Fibroblast of skin of scalp (primary cell): ENCODE measurements at regions not wholly inside any gene's neighbourhood (a gene's known extent, or its start where the extent isn't known, plus 50 kb on each side); places are given as distances from the start of the nearest gene placed in this dataset.

Source experiments
- DNase-seq: peaks from one replicate; pipeline ENCODE4 v3.0.0-alpha.2; 2013

GRCh38 chr16:52101246-52101645 is 445.7 kb downstream of the TOX3 start:
- no peak for DNase-seq

- no peak for DNase-seq
Measured at GRCh38 chr16:52099382-52099781, 447.6 kb downstream of the TOX3 start.

- DNase-seq: no peak
Measured at GRCh38 chr16:52095471-52095870, 451.5 kb downstream of the TOX3 start.

- DNase-seq: no peak
Measured at GRCh38 chr16:52092126-52092525, 454.8 kb downstream of the TOX3 start.

GRCh38 chr16:52090080-52090479 is 456.9 kb downstream of the TOX3 start:
- peak; percentile 59 for DNase-seq

GRCh38 chr16:52089476-52089875 is 457.5 kb downstream of the TOX3 start:
- no peak for DNase-seq

GRCh38 chr16:52086901-52087300 is 460.0 kb downstream of the TOX3 start:
- DNase-seq: no peak

- DNase-seq: no peak
Measured at GRCh38 chr16:52078716-52079655, 468.0 kb downstream of the TOX3 start.

- DNase-seq: no peak
Measured at GRCh38 chr16:52077607-52078006, 469.3 kb downstream of the TOX3 start.

- no peak for DNase-seq
Measured at GRCh38 chr16:52076801-52077201, 470.1 kb downstream of the TOX3 start.

- no peak for DNase-seq
Measured at GRCh38 chr16:52076332-52076731, 470.6 kb downstream of the TOX3 start.

GRCh38 chr16:52074133-52074532 is 472.8 kb downstream of the TOX3 start:
- DNase-seq: no peak

- no peak for DNase-seq
Measured at GRCh38 chr16:52073024-52073423, 473.9 kb downstream of the TOX3 start.

- no peak for DNase-seq
Measured at GRCh38 chr16:52071101-52071500, 475.8 kb downstream of the TOX3 start.

GRCh38 chr16:52070341-52071057 is 476.4 kb downstream of the TOX3 start:
- no peak for DNase-seq

GRCh38 chr16:52069866-52070265 is 477.1 kb downstream of the TOX3 start:
- DNase-seq: peak; percentile 35

GRCh38 chr16:52068447-52069074 is 478.4 kb downstream of the TOX3 start:
- peak; percentile 2 for DNase-seq

- no peak for DNase-seq
Measured at GRCh38 chr16:52066962-52067361, 480.0 kb downstream of the TOX3 start.

- DNase-seq: no peak
Measured at GRCh38 chr16:52056259-52056658, 490.7 kb downstream of the TOX3 start.

GRCh38 chr16:52055381-52055780 is 491.6 kb downstream of the TOX3 start:
- no peak for DNase-seq

GRCh38 chr16:52054326-52054725 is 492.6 kb downstream of the TOX3 start:
- DNase-seq: no peak

GRCh38 chr16:52052818-52053217 is 494.1 kb downstream of the TOX3 start:
- no peak for DNase-seq

GRCh38 chr16:52051414-52052172 is 495.4 kb downstream of the TOX3 start:
- DNase-seq: no peak
